GM19397 (cell line): ENCODE measurements at regions not wholly inside any gene's neighbourhood (a gene's known extent, or its start where the extent isn't known, plus 50 kb on each side); places are given as distances from the start of the nearest gene placed in this dataset.

Experiments
- ATAC-seq: cut with Tn5 transposase; IDR thresholded peaks from one replicate; pipeline ENCODE4 v1.9.1; 2021; ENCODE audit warnings: mild to moderate bottlenecking, moderate library complexity; ENCODE audit not compliant: unreplicated experiment

DNA sequence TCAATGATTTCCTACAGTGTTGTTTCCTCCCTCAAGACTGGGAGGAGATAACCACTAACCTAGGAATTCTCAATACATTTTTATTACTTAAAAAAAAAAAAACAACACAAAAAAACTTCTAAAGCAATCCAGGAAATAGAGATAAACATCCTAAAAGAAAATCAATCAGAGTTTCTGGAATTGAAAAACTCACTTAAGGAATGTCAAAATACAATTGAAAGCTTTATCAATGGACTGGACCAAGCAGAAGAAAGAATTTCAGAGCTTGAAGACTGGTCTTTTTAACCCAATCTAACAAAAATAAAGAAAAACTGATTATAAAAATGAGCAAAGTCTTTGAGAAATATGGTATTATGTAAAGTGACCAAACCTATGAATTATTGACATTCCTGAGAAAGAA lies 394.1 kb downstream of the XPNPEP1 start:
- ATAC-seq = no peak

DNA sequence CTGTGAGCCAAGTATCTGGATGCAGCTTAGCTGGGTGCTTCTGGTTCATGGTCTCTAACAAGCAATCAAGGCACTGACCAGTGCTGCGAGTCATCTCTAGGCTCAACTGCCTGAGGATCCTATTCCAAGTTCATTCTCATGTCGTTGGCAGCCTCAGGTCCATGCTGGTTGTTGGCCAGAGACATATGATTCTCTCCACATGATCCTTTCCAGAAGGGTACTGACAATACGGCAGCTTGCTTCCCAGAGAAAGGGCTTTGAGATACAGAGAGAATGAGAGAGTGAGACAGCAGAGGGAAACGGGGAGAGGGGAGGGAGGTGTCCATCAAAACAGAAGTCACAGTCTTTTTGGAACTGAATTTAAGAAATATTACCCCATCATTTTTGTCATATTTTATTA lies 405.6 kb downstream of the XPNPEP1 start:
- no peak for ATAC-seq

DNA sequence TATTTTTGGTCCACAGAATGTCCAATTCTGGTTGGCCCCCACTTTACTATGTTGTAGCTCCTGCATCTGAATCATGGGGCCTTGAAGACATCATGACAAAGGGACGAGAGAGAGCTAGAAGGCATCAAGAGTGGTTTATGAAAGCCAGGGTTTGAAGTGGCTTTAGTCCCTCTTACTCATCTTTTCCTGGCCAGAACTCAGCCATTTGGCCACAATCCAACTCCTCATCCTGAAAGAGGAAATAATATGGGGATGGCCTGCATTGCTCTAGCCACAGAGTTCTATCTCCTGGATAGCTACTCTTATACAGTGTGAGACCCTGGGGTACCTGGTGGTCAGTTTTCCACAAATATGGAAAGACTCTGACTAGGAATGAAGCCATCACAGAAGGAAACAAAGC lies 418.9 kb downstream of the XPNPEP1 start:
- ATAC-seq = no peak

DNA sequence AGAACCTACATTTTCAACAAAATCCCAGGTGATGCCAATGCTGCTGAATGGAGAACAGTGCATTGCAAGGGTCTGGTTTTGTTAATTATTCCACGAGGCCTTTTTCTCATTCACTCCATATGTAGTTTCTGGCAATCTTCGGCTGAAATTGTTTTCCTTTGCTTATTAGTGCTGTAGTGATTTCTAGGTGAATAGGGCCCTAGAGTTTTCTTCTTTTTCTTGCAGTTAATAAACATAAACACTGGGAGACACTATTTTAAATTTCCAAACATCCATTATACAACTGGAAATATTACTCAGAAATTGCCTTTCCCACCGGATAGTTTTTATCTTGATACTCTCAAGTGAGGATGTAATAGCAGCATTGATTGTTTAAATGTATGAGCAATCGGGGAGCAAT lies 435.6 kb downstream of the XPNPEP1 start:
- ATAC-seq = no peak

DNA sequence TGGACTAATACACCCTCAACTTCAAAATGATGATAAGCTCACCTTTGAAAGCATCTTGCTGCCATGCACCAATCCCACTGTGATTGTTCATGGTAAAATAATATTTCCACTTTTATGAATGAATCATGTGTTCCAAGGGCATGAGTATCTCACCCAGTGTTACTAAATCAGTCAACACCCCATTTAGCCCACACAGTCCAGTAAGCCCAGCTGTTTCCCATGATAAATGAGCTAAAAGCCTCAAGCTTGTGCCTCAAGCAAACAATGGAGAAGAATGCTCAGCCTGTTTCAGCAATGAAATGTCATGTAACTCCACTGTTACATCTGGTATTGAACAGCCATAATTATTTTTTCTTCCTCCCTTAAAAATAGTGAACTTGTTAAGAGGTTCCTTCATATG lies 442.5 kb downstream of the XPNPEP1 start:
- ATAC-seq = no peak

DNA sequence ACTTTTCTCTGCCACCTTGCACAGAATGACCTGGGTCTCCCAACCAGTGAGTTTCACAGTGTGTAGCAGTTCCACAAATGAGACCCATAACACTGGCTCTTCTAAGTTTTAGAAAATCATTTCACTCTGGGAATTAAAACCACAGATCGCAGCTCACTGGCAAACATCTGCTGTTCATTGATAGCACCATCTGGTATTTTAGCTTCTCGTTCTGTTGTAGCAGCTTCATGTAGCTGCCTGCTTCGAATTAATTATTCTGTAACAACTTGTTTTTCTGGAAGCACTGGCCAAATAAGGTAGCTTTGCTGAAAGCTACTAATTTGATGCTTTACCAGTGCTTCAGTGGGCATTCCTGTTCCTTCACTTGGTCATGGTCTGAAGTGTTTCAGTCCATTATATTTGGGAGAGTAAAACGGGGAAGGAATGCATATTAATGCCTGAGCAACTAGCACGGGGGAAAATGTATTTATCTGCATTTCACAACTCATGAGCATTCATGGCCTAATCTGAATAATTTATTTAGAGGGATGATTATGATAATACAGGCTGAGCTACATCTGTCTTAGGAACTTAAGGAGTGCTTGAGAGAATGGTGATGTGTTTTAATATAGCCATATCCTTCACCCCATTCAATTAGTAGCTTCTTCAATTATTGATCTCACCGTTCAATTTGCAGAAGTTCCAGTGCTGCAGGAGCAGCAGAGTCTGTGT lies 447.4 kb downstream of the XPNPEP1 start:
- no peak for ATAC-seq

DNA sequence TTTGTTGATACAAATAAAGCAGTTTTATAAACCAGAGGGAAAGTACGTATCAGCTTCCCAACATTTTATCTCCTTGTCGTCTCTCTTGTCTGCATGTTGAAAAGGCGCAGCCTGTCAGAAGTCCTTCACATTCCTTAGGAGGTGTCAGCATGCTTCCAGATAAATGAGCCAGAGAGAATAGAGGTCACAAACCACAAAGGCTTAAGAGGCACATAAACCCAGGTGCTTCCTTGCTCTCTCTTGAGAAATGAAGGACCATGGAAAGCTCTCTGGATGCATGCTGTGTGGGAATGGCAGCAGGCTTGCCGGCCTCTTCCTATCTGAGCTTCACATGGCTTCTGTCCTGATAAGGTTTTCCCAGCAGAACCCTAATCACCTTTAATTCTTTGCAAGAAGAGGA lies 448.5 kb downstream of the XPNPEP1 start:
- ATAC-seq = no peak

DNA sequence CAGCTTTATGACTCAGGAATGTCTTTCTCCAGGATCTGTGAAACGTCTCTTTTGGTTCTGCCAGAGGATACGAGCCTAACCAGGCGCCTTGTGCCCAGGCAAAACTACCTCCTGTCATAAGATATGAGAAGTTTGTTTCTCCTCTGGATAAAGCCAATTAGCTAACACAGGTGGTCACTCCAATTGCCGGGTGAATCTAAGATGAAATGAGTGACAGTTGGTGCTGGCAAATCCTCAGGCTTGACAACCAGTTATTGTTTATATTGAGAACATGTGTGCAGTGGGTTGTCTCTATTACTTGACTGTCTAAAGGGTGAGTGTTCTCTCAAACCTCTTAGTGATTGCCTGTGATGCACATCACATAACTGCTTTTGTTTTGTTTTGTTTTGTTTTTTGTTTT lies 449.1 kb downstream of the XPNPEP1 start:
- no peak for ATAC-seq

DNA sequence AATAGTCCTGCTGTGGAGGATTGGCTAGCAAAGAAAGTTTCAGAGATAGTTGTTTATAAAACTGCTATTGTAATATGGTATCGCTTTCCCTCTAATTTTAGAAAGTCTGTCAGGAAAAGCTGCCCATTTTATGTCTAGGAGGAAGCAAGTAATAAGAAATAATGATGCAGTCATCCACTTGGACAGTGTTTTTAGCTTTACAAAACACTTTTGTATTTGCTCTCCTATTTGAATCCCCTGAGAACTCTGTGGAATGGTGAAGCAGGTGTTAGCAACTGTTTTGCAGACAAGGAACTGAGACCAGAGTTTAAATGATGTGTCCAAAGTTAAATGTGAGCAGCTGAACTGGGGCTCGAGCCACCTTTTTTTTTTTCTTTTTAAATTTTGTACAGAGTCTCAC lies 455.8 kb downstream of the XPNPEP1 start:
- ATAC-seq = no peak

DNA sequence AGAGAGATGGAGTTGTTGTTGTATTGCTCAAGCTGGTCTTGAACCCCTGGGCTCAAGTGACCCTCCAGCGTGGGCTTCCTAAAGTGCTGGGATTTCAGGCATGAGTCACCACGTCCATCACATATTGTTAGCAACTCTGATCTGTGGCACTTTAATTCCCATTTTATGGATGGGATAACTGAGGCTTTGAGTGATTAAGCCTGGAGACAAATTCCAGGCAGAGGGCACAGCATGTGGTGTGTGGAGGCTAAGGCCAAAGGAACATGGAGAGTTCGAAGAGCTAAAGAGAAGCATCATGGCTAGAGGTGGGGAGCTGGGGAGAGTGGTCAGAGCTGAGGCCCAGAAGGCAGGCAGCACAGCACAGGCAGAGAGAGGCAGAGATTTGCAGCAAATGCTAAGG lies 458.4 kb downstream of the XPNPEP1 start:
- ATAC-seq = no peak

DNA sequence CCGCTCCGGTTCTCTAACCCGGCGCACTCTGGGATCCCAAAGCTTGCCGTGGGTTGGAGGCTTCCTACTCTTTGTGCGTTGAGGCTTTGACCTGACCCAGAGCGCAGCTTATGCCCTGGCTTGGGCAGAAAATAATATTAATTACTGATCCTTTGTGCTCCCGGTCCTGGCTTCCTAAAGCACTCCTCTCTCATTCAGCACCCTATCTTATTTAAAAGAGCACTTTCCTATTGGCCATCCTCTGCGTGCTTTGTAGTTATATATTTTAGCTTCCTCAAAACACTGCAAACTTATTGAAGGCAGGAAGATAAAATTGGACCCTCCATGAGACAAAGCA lies 466.0 kb downstream of the XPNPEP1 start:
- no peak for ATAC-seq

DNA sequence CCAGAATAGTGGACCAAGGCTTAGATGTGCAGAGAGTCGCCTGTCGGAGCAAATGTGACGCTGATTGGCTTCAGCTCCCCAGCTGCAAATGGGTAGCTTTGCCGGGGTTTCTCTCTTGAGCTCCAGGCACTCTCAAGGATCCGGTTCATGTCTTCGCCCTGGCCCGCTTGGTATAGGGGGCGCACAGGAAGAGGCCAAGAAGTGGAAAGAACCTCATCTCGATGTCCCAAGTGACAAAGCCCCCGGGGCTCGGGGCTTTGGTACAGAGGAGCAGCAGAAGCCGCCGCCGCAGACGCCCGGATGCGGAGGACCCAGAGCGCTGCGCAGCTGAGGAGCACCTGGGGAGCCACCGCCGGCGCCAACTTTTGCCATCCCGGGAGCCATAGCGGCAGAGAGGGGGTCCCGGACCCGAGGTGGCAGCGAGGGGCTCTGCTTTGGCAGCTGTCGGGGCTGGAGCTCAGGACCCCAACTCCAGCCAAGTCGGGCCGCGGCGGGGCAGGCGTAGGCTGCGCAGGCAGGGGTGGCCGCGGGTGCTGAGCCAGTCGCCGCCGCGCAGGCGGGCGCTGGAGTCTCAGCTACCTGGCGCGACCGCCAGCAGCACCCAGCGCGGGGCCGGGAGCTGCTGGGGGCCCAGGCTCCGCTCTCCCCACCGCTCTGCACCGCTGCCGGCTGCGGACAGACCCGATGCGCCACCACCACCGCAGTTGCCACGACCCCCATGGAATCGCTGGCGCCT lies 466.6 kb downstream of the XPNPEP1 start:
- no peak for ATAC-seq

DNA sequence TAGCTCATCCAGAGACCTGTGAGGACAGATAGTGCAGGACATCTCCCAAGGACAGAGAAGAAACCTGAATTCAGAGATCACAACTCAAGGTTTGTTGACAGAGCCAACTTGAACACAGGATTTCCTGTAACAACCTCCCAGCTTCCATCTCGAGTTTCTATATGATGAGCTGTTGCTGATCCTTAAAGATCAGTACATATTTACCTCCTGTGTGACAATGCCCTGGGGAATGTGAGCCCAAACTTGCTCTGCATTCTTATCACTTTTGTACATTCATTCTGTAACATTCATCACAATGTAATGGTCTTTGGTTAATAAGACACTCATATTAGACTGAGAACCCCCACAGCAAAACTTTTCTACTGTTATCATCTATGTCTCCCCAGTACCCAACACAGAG lies 468.6 kb downstream of the XPNPEP1 start:
- ATAC-seq = no peak

DNA sequence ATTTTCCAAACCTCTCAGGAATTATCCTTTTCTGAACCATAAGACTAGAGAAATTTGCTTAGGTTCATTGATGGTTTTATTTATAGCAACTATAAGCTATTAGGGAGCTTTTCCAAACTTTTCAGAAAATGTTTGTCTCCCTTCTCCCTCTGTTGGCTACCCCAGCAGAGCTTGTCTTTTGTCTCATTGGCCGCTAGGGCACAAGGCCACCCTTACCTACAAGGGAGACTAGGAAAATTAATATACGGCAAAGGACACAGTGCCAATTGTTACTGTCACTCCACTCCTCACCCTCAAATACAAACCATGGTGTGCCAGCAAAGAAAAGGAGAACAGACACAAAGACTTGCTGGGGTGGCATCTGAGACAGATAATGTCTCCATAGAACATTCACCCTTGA lies 471.4 kb downstream of the XPNPEP1 start:
- ATAC-seq = no peak

DNA sequence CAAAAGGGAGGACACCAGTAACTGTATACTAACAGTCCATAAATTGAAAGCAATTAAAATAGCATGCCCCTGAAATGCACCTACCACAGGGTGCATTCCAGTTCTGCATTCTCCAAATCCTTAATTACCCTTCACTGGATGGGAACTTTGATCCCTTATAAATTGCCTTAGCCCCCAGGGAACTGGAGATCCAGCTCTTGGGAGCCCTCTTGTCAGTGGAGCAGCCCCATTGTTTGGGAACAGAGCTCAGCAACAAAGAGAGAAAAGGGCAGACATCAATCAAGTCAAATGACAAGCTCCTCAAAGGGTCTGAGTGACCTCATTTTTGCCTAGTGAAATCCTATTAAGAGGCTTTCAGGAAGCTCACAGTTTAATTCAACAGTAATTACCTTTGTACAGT lies 472.6 kb downstream of the XPNPEP1 start:
- ATAC-seq = no peak

DNA sequence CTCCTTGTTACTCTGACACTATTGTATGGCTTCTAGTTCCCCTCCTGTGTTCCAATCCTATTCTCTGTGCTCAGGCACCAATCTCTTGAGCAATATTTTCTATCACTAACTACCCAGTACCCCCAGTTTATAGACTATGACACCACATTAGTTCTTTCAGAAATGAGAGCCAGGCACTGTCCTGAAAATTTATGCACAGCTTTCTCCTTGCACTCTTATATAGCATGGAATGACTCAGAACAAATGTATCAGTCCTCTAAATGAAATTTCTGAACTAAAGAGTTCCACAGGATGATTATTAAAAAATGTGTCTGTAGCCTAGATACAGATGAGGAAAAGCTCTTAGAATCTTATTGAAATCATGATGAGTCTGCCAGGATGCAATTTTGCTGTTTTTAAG lies 489.9 kb downstream of the XPNPEP1 start:
- no peak for ATAC-seq

DNA sequence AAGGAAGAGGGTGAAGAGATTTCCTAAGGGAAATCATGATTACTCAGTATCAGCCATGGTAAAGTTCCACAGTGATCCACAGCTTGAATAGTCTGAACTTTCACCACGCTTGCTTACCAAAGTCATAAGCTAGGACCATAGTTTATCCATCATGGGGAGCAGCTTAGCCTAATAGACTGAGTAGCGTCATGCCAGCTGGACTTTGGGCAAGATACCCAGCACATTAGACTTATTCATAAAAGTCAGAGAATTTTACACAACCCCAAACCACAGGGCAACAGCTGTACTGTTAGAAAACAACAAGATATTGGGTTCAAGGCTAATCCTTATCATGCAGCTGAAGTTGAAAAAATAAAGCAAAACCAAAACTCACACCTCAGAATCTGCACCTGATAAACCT lies 491.0 kb downstream of the XPNPEP1 start:
- no peak for ATAC-seq

DNA sequence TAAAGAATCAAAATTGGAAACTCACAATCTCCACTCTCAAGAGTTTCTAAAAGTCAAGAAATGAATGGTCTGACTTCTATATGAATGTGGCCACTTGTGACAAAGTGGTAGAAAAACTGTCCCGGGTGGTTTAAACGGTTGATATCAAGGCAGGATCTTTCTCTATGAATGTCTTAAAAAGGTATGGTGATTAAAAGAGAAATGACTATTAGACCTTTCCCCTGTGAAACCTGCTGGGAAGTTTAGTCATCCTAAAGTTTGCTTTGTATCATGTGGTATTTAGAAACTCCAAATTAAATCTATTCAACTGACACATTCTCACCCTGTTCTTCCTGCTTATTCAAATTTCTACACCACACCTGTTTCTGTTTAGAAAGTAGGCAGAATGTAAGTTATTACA lies 492.5 kb downstream of the XPNPEP1 start:
- no peak for ATAC-seq

DNA sequence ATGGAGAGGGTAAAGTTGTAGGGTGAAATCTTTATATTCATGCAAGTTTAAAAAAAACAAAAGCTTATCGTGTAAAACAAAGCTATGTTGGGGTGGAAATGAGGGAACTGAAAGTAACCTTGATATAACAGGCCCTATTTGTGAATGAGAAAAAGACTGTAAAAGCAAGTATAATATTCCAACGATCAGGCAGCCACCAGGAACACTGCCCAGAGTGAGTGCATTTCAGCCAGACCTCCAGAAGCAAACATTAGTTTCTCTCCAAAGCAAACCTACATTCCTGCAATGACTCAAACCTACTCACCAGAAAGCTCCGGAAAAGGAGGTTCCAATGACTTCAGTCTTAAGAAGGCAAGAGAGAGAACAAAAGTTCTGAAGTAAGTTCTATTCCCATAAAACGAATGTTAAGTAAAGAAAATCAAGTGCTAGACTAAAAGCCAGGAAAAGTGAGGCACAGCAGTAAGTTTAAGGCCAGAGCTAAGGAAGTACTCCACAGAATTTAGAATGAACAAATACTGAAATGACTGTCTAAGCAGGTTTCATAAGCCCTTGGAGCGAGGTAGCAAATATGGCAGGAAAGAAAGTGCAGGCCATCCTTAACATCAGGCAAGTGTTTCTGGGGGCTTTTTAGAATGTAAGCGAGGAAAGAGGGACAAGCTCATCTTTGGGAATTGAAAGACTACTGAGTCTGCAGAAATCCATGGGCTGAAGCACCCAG lies 493.1 kb downstream of the XPNPEP1 start:
- ATAC-seq = no peak

DNA sequence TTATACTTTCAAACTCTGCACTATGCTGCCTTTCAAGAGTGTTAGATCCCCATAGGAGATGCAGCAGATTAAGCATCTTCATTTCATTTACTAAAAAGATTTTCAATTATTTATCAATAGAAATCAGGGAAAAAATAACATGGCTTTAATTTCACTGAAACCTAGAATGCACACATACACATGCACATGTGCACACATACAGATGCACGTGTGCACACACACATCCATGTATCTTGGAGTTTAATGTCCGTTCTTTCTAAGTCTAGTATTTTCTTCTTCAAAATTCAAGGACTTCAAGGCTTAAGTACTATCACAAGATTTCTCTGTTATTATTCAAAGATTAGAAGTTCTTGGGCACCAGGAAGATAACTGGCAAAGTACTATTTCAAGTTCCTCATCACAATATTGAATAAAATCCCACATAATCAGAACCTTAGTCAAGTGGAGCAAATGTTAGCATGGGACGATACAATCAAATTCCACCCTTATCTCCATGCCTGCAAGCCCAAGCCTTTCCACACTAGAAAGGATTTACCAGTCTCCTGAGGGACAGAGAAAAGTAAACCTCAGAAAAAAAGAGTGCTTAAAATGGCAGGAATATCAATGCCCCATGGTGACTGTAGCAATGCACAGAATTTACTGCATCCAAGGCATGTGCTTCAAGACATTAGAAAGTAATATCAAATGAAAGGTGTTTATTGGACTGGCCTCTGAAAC lies 494.4 kb downstream of the XPNPEP1 start:
- ATAC-seq = no peak

DNA sequence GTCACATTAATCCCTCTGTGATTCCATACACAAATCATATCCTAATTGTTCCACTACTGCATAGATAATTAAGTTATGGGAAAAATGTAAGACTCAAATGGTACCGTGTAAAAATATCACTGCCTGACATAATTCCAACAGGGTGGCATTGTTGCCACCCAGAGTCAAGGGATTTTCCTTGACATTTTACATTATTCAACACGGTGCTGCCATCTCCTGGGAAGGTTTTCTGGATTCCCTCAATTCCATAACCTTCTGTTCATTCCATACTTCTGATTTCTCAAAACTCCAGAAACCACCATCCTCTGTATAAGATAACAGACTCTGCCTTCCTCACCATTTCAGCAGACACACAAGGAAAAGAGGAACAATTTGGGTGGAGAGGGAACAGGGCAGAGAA lies 495.9 kb downstream of the XPNPEP1 start:
- no peak for ATAC-seq

DNA sequence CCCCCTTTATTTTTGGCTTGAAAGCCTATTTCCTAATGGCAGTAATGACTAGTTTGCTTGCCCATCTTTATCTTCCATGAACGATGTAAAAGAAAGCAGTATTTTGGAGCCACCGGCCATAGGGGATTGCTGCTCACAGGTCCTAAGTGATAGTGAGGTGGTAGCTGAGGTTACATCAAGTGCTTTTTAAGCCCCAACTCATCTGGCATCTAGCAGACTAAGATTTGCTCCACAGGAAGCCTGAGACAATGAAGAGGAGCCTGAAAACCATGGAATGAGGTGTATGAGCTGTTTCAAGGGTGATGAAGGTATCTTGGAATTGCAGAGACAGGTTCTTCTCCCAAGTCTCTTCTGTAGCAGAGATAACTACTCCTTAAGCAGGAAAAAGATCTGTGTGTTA lies 496.3 kb downstream of the XPNPEP1 start:
- ATAC-seq = no peak
